ENCODE measurements at regions not wholly inside any gene's neighbourhood (a gene's known extent, or its start where the extent isn't known, plus 50 kb on each side); places are given as distances from the start of the nearest gene placed in this dataset.

- intact Hi-C loops (cut with DNase I) = no loop called here
- no peak for DNase-seq (ENCODE audit: low spot score)
Measured at GRCh38 chr6:241336-241865, 50.9 kb upstream of the DUSP22 start.

Measured in cardiac septum (tissue), 1 donor.